GM23248 (cell line): ENCODE measurements at regions not wholly inside any gene's neighbourhood (a gene's known extent, or its start where the extent isn't known, plus 50 kb on each side); places are given as distances from the start of the nearest gene placed in this dataset.

Experiments
- EZH2 ChIP-seq: fragments of 200-600 bp; sonication (generic); IDR thresholded peaks from 2 replicates; pipeline ENCODE4 v1.6.1; 2018; ENCODE audit warnings: antibody characterized with exemption, mild to moderate bottlenecking; ENCODE audit not compliant: insufficient read depth, poor library complexity, severe bottlenecking
- EZH2phosphoT487 ChIP-seq: fragments of 200-600 bp; sonication (generic); IDR thresholded peaks from 2 replicates; pipeline ENCODE4 v1.6.1; 2018; ENCODE audit warnings: antibody characterized with exemption, moderate library complexity, mild to moderate bottlenecking, low read depth; ENCODE audit not compliant: insufficient read depth

GRCh38 chr6:54465649-54466300 lies 157.5 kb downstream of the TINAG start:
- TF ChIP-seq EZH2 (no peak), EZH2phosphoT487 (no peak)
